ENCODE measurements at regions not wholly inside any gene's neighbourhood (a gene's known extent, or its start where the extent isn't known, plus 50 kb on each side); places are given as distances from the start of the nearest gene placed in this dataset.

- Histone ChIP-seq H3K36me3 (ENCODE audit: control insufficient read depth, insufficient read depth, low read length) (no peaks in the 10 kb centered on the region), H3K27me3 (replicated peaks; ENCODE audit: control insufficient read depth, insufficient read depth, low read length) (no peaks in the 10 kb centered on the region), H3K4me3 (replicated peaks; ENCODE audit: low read depth, low read length) (no peak overlapping the region)
- no peak for DNase-seq (ENCODE audit: extremely low read depth, insufficient read length)
- no peak for TF ChIP-seq CTCF (IDR thresholded peaks at IDR 0.05; ENCODE audit: insufficient read depth, low read length, poor library complexity, severe bottlenecking)
These were observed 129.7 kb upstream of the MTAP start for GRCh38 chr9:21672761-21673160.

- no peak for TF ChIP-seq CTCF (IDR thresholded peaks at IDR 0.05; ENCODE audit: insufficient read depth, low read length, poor library complexity, severe bottlenecking)
- DNase-seq (ENCODE audit: extremely low read depth, insufficient read length), result no peak
- no peak overlapping the region for H3K4me3 ChIP-seq (replicated peaks; ENCODE audit: low read depth, low read length)
- no peaks in the 10 kb centered on the region for H3K27me3 ChIP-seq (replicated peaks; ENCODE audit: control insufficient read depth, insufficient read depth, low read length)
- no peaks in the 10 kb centered on the region for H3K36me3 ChIP-seq (ENCODE audit: control insufficient read depth, insufficient read depth, low read length)
These were observed 127.5 kb upstream of the MTAP start for GRCh38 chr9:21674894-21675293.

GRCh38 chr9:21677387-21677786 lies 125.0 kb upstream of the MTAP start:
- no peak for TF ChIP-seq CTCF (IDR thresholded peaks at IDR 0.05; ENCODE audit: insufficient read depth, low read length, poor library complexity, severe bottlenecking)
- no peaks in the 10 kb centered on the region for H3K27me3 ChIP-seq (replicated peaks; ENCODE audit: control insufficient read depth, insufficient read depth, low read length)
- H3K4me3 ChIP-seq (replicated peaks; ENCODE audit: low read depth, low read length), result no peak overlapping the region
- no peak for DNase-seq (ENCODE audit: extremely low read depth, insufficient read length)
- H3K36me3 ChIP-seq (ENCODE audit: control insufficient read depth, insufficient read depth, low read length), result no peaks in the 10 kb centered on the region

- TF ChIP-seq CTCF (IDR thresholded peaks at IDR 0.05; ENCODE audit: insufficient read depth, low read length, poor library complexity, severe bottlenecking), result no peak
- Histone ChIP-seq H3K36me3 (ENCODE audit: control insufficient read depth, insufficient read depth, low read length) (no peaks in the 10 kb centered on the region), H3K4me3 (replicated peaks; ENCODE audit: low read depth, low read length) (no peak overlapping the region), H3K27me3 (replicated peaks; ENCODE audit: control insufficient read depth, insufficient read depth, low read length) (no peaks in the 10 kb centered on the region)
- no peak for DNase-seq (ENCODE audit: extremely low read depth, insufficient read length)
These were observed 124.6 kb upstream of the MTAP start for GRCh38 chr9:21677834-21678233.

GRCh38 chr9:21679432-21679831 lies 123.0 kb upstream of the MTAP start:
- H3K4me3 ChIP-seq (replicated peaks; ENCODE audit: low read depth, low read length), result no peak overlapping the region
- no peak for TF ChIP-seq CTCF (IDR thresholded peaks at IDR 0.05; ENCODE audit: insufficient read depth, low read length, poor library complexity, severe bottlenecking)
- no peak for DNase-seq (ENCODE audit: extremely low read depth, insufficient read length)
- no peaks in the 10 kb centered on the region for H3K36me3 ChIP-seq (ENCODE audit: control insufficient read depth, insufficient read depth, low read length)
- no peaks in the 10 kb centered on the region for H3K27me3 ChIP-seq (replicated peaks; ENCODE audit: control insufficient read depth, insufficient read depth, low read length)

- no peaks in the 10 kb centered on the region for H3K27me3 ChIP-seq (replicated peaks; ENCODE audit: control insufficient read depth, insufficient read depth, low read length)
- no peak for DNase-seq (ENCODE audit: extremely low read depth, insufficient read length)
- H3K4me3 ChIP-seq (replicated peaks; ENCODE audit: low read depth, low read length), result no peak overlapping the region
- TF ChIP-seq CTCF (IDR thresholded peaks at IDR 0.05; ENCODE audit: insufficient read depth, low read length, poor library complexity, severe bottlenecking), result no peak
- H3K36me3 ChIP-seq (ENCODE audit: control insufficient read depth, insufficient read depth, low read length), result no peaks in the 10 kb centered on the region
These were observed 121.8 kb upstream of the MTAP start for GRCh38 chr9:21680590-21680989.

Measured in GM06990 (cell line).